CD14-positive monocyte (primary cell): ENCODE measurements at regions not wholly inside any gene's neighbourhood (a gene's known extent, or its start where the extent isn't known, plus 50 kb on each side); places are given as distances from the start of the nearest gene placed in this dataset.

Experiments used
- DNase-seq, 3 donors: peaks; one replicate each; pipeline ENCODE4 v3.0.0-alpha.2; 2011 to 2022
- H2AFZ ChIP-seq: 2 replicates; pipeline ENCODE4 v1.6.0; 2012; ENCODE audit warnings: mild to moderate bottlenecking, low read depth, low read length, inconsistent platforms; ENCODE audit not compliant: insufficient read depth, poor library complexity, severe bottlenecking
- H3K27ac ChIP-seq, 2 donors: 1 replicate in 1 of 2; 2 replicates in 1 of 2; pipeline ENCODE4 v1.5.1; 2012 to 2013; ENCODE audit warnings: low read length in 2 of 2, control low read depth in 1 of 2, inconsistent platforms in 1 of 2, low read depth in 1 of 2, mild to moderate bottlenecking in 1 of 2
- H3K27me3 ChIP-seq, 2 donors: one replicate each; pipeline versions ENCODE4 v1.6.0 to v1.6.1; 2011 to 2013; ENCODE audit warnings: low read length in 2 of 2; ENCODE audit not compliant: control insufficient read depth in 2 of 2, insufficient read depth in 2 of 2
- H3K36me3 ChIP-seq, 2 donors: replicated peaks in 1 of 2; 1 replicate in 1 of 2; 2 replicates in 1 of 2; pipeline versions ENCODE4 v1.5.1 to v1.6.1; 2012 to 2013; ENCODE audit warnings: low read length in 2 of 2, control low read depth in 1 of 2, inconsistent platforms in 1 of 2, mild to moderate bottlenecking in 1 of 2; ENCODE audit not compliant: insufficient read depth in 2 of 2, control insufficient read depth in 1 of 2
- H3K4me1 ChIP-seq, 2 donors: 1 replicate in 1 of 2; 2 replicates in 1 of 2; pipeline versions ENCODE4 v1.5.1 to v1.6.1; 2012 to 2013; ENCODE audit warnings: low read length in 2 of 2, control low read depth in 1 of 2, inconsistent platforms in 1 of 2, mild to moderate bottlenecking in 1 of 2, moderate library complexity in 1 of 2; ENCODE audit not compliant: insufficient read depth in 2 of 2, control insufficient read depth in 1 of 2
- H3K4me2 ChIP-seq: replicated peaks from 2 replicates; pipeline ENCODE3; 2012; ENCODE audit warnings: low read length, moderate library complexity, mild to moderate bottlenecking; ENCODE audit not compliant: poor library complexity, severe bottlenecking; ENCODE audit errors: extremely low read depth
- H3K4me3 ChIP-seq, 3 experiments: fragments of 200-600 bp in 1 of 3; sonication (generic) in 1 of 3; replicated peaks in 1 of 3; 1 replicate in 2 of 3; 2 replicates in 1 of 3; pipeline ENCODE4 v1.5.1; 2011 to 2013; ENCODE audit warnings: low read length in 3 of 3, mild to moderate bottlenecking in 3 of 3, control low read depth in 2 of 3, low read depth in 2 of 3, inconsistent platforms in 1 of 3, moderate library complexity in 1 of 3
- H3K79me2 ChIP-seq: 2 replicates; pipeline ENCODE4 v1.6.0; 2012; ENCODE audit warnings: mild to moderate bottlenecking, control low read depth, inconsistent platforms, low read length, moderate library complexity; ENCODE audit not compliant: insufficient read depth
- H3K9ac ChIP-seq: 2 replicates; pipeline ENCODE4 v1.6.0; 2017; ENCODE audit warnings: low read length, mild to moderate bottlenecking; ENCODE audit not compliant: insufficient read depth, poor library complexity, severe bottlenecking
- H3K9me3 ChIP-seq, 2 donors: replicated peaks in 1 of 2; 1 replicate in 1 of 2; 2 replicates in 1 of 2; pipeline versions ENCODE4 v1.5.1 to v1.6.1; 2012 to 2013; ENCODE audit warnings: low read length in 2 of 2, control low read depth in 1 of 2; ENCODE audit not compliant: control insufficient read depth in 1 of 2, insufficient read depth in 1 of 2
- H4K20me1 ChIP-seq: 2 replicates; pipeline ENCODE4 v1.6.0; 2012; ENCODE audit warnings: mild to moderate bottlenecking, low read length, control low read depth, moderate library complexity; ENCODE audit not compliant: insufficient read depth
- H3K27ac Mint-ChIP-seq, 7 donors: one replicate each; pipeline ENCODE4 v1.8.0; 2020; ENCODE audit warnings: mild to moderate bottlenecking in 7 of 7, mixed read lengths in 7 of 7, moderate library complexity in 6 of 7, inconsistent platforms in 2 of 7
- H3K27me3 Mint-ChIP-seq, 3 donors: one replicate each; pipeline ENCODE4 v1.8.0; 2021 to 2022; ENCODE audit warnings: low read depth in 3 of 3, mild to moderate bottlenecking in 3 of 3, mixed read lengths in 3 of 3, moderate library complexity in 3 of 3, inconsistent platforms in 1 of 3
- H3K36me3 Mint-ChIP-seq, 2 donors: one replicate each; pipeline ENCODE4 v1.8.0; 2020; ENCODE audit warnings: mixed read lengths in 2 of 2, inconsistent platforms in 1 of 2, mild to moderate bottlenecking in 1 of 2
- H3K4me1 Mint-ChIP-seq: one replicate; pipeline ENCODE4 v1.8.0; 2020; ENCODE audit warnings: mild to moderate bottlenecking, mixed read lengths
- H3K4me3 Mint-ChIP-seq, 2 donors: one replicate each; pipeline ENCODE4 v1.8.0; 2020; ENCODE audit warnings: mild to moderate bottlenecking in 2 of 2, mixed read lengths in 2 of 2, moderate library complexity in 1 of 2
- H3K9me3 Mint-ChIP-seq, 7 donors: one replicate each; pipeline ENCODE4 v1.8.0; 2020 to 2022; ENCODE audit warnings: mixed read lengths in 7 of 7, mild to moderate bottlenecking in 6 of 7, moderate library complexity in 6 of 7, inconsistent platforms in 2 of 7
- CTCF ChIP-seq: fragments of 200-600 bp; IDR thresholded peaks from one replicate; pipeline ENCODE4 v1.8.0; 2022; ENCODE audit warnings: antibody characterized with exemption, mild to moderate bottlenecking
- WGBS: methylation state at CpG from one replicate; pipeline ENCODE4 v1.1.5; 2013; ENCODE audit warnings: missing lambda C conversion rate; ENCODE audit not compliant: insufficient coverage; 5-methylcytosine and 5-hydroxymethylcytosine counted together
- intact Hi-C, 2 donors: fragments of 100-400 bp; cut with micrococcal nuclease; formaldehyde crosslinking; loops; one replicate each; pipeline versions ENCODE4 v1.15.0 to v1.15.1; 2023

GRCh38 chr13:69077267-69077666 lies 1030.4 kb upstream of the ATXN8OS start:
- no peak overlapping the region for H3K9ac ChIP-seq
- no peak overlapping the region for H2AFZ ChIP-seq
- no peak overlapping the region for H3K27ac ChIP-seq
- TF ChIP-seq CTCF: no peak
- Mint-ChIP-seq H3K27me3 (peaks cover 0 to under 1% (median 0%) of the 10 kb centered on the region in 3 donors), H3K4me1 (no peaks in the 10 kb centered on the region), H3K27ac (no peak overlapping the region), H3K9me3 (peaks cover 0 to 4% (median 2%) of the 10 kb centered on the region in 7 donors), H3K4me3 (no peak overlapping the region), H3K36me3 (no peaks in the 10 kb centered on the region)
- H3K27me3 ChIP-seq: no peaks in the 10 kb centered on the region
- no peaks in the 10 kb centered on the region for H3K36me3 ChIP-seq
- intact Hi-C loops: no loop called here
- no peak overlapping the region for H3K4me3 ChIP-seq
- no peaks in the 10 kb centered on the region for H3K4me1 ChIP-seq
- no CpG with 5 or more reads among the region's 1 CpG for WGBS
- no peak for DNase-seq
- peaks cover 4 to 6% of the 10 kb centered on the region in 2 donors for H3K9me3 ChIP-seq
- no peak overlapping the region for H3K4me2 ChIP-seq
- no peaks in the 10 kb centered on the region for H3K79me2 ChIP-seq
- no peaks in the 10 kb centered on the region for H4K20me1 ChIP-seq

- no peak for DNase-seq
- H3K27ac Mint-ChIP-seq: no peak overlapping the region
- WGBS: no CpG with 5 or more reads among the region's 1 CpG
- Histone ChIP-seq H3K36me3 (no peaks in the 10 kb centered on the region), H4K20me1 (no peaks in the 10 kb centered on the region), H3K4me3 (no peak overlapping the region), H3K27ac (no peak overlapping the region), H3K4me1 (no peaks in the 10 kb centered on the region), H3K4me2 (no peak overlapping the region), H3K9ac (no peak overlapping the region), H3K27me3 (no peaks in the 10 kb centered on the region), H2AFZ (no peak overlapping the region), H3K9me3 (peaks cover 3 to 5% of the 10 kb centered on the region in 2 donors), H3K79me2 (no peaks in the 10 kb centered on the region)
- peaks cover 0 to 3% (median 0%) of the 10 kb centered on the region in 7 donors for H3K9me3 Mint-ChIP-seq
- H3K4me3 Mint-ChIP-seq: no peak overlapping the region
- no peaks in the 10 kb centered on the region for H3K27me3 Mint-ChIP-seq
- H3K36me3 Mint-ChIP-seq: no peaks in the 10 kb centered on the region
- no peaks in the 10 kb centered on the region for H3K4me1 Mint-ChIP-seq
- intact Hi-C loops: no loop called here
- TF ChIP-seq CTCF: no peak
Measured at GRCh38 chr13:69069554-69070133, 1038.0 kb upstream of the ATXN8OS start.
